AG10803 (cell line): ENCODE measurements at regions not wholly inside any gene's neighbourhood (a gene's known extent, or its start where the extent isn't known, plus 50 kb on each side); places are given as distances from the start of the nearest gene placed in this dataset.

Source experiments
- DNase-seq: peaks from one replicate; pipeline ENCODE4 v3.0.0; 2010; ENCODE audit warnings: low read depth
- H3K4me3 ChIP-seq: 2 replicates; pipeline ENCODE4 v1.5.1; 2011; ENCODE audit warnings: mild to moderate bottlenecking, low read length, control low read depth
- CTCF ChIP-seq: conservative IDR thresholded peaks from 2 replicates; pipeline ENCODE4 v1.5.1; 2011; ENCODE audit warnings: mild to moderate bottlenecking, low read length, control low read depth, inconsistent platforms

- DNase-seq, result peak; percentile 20
- TF ChIP-seq CTCF, result no peak
- no peak overlapping the region for H3K4me3 ChIP-seq
These were observed 263.1 kb upstream of the PITRM1 start for GRCh38 chr10:3435671-3436070.

GRCh38 chr10:3433988-3434387, 261.4 kb upstream of the PITRM1 start:
- TF ChIP-seq CTCF, result no peak
- DNase-seq, result no peak

GRCh38 chr10:3433131-3433530, 260.5 kb upstream of the PITRM1 start:
- no peak overlapping the region for H3K4me3 ChIP-seq
- DNase-seq, result no peak
- TF ChIP-seq CTCF, result no peak

More at GRCh38 chr10:3433988-3434387, 261.4 kb upstream of the PITRM1 start:
- no peak overlapping the region for H3K4me3 ChIP-seq

GRCh38 chr10:3432081-3432825, 259.7 kb upstream of the PITRM1 start:
- DNase-seq, result no peak
- TF ChIP-seq CTCF, result no peak
- no peak overlapping the region for H3K4me3 ChIP-seq

GRCh38 chr10:3430501-3430900, 257.9 kb upstream of the PITRM1 start:
- no peak for TF ChIP-seq CTCF
- H3K4me3 ChIP-seq, result no peak overlapping the region
- no peak for DNase-seq

- H3K4me3 ChIP-seq, result no peak overlapping the region
- no peak for TF ChIP-seq CTCF
- DNase-seq, result no peak
These were observed 257.1 kb upstream of the PITRM1 start for GRCh38 chr10:3429676-3430075.

- no peak for TF ChIP-seq CTCF
- no peak overlapping the region for H3K4me3 ChIP-seq
- no peak for DNase-seq
These were observed 256.2 kb upstream of the PITRM1 start for GRCh38 chr10:3428826-3429225.
